ENCODE measurements at regions not wholly inside any gene's neighbourhood (a gene's known extent, or its start where the extent isn't known, plus 50 kb on each side); places are given as distances from the start of the nearest gene placed in this dataset.

GRCh38 chr5:60362158-60362557, 337.8 kb downstream of the DEPDC1B start:
- no peak for TF ChIP-seq GATA3 (IDR thresholded peaks at IDR 0.05; ENCODE audit: low read depth, low read length)
- no peak for TF ChIP-seq GATA2 (IDR thresholded peaks at IDR 0.05; ENCODE audit: low read depth, low read length)

All from SH-SY5Y (cell line).